Right ventricle myocardium superior (tissue), 1 donor: ENCODE measurements at regions not wholly inside any gene's neighbourhood (a gene's known extent, or its start where the extent isn't known, plus 50 kb on each side); places are given as distances from the start of the nearest gene placed in this dataset.
A peak's percentile ranks its signal among the peaks of the same experiment; 100 is the strongest.
"Not testable (repeated sequence)": the region's sequence is repeated elsewhere in the genome, so short reads cannot be mapped to it uniquely, and the experiment has no call there.

Source experiments
- ATAC-seq: fragments of 200-7000 bp; cut with Tn5 transposase; one replicate; pipeline ENCODE4 v1.9.1; 2020; ENCODE audit warnings: mild to moderate bottlenecking; ENCODE audit not compliant: poor library complexity
- DNase-seq: peaks from one replicate; pipeline ENCODE4 v3.0.0-alpha.2; 2020
- intact Hi-C: fragments of 100-400 bp; cut with DNase I; formaldehyde crosslinking; loops from one replicate; pipeline ENCODE4 v1.11.2; 2022
- donor health status: DM: no; HTN: yes; CAD: no; lungs with severe emphysema.

GRCh38 chr2:133624551-133624950 is 56.3 kb upstream of the NCKAP5 start:
- ATAC-seq (no peak), DNase-seq (no peak)
- intact Hi-C loops: no loop called here

DNA sequence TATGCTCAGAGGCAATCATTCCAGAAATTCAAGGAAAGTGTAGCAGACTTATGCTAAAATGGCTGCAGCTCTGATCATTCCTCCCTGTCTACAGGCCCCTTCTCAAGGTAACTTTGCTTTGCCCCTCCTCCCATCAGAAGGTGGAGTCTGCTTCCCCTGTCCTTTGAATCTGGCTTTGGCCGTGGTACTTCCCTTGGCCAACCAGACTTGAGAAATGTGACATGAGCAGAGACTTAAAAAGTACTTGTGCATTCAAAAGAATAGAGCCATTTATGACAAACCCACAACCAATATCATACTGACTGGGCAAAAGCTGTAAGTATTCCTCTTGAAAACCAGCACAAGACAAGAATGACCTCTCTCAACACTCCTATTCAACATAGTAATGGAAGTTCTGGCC is 59.5 kb upstream of the NCKAP5 start:
- intact Hi-C loops: no loop called here
- ATAC-seq: no peak
- no peak for DNase-seq

GRCh38 chr2:133633309-133633708 is 65.0 kb upstream of the NCKAP5 start:
- DNase-seq (no peak), ATAC-seq (no peak)
- intact Hi-C loops: no loop called here

- no peak for DNase-seq
- intact Hi-C loops: no loop called here
- ATAC-seq: peak; percentile 62
These were observed 65.7 kb upstream of the NCKAP5 start for GRCh38 chr2:133633881-133634409.

- ATAC-seq: no peak
- DNase-seq: no peak
- intact Hi-C loops: no loop called here
These were observed 66.9 kb upstream of the NCKAP5 start for GRCh38 chr2:133635131-133635530.

DNA sequence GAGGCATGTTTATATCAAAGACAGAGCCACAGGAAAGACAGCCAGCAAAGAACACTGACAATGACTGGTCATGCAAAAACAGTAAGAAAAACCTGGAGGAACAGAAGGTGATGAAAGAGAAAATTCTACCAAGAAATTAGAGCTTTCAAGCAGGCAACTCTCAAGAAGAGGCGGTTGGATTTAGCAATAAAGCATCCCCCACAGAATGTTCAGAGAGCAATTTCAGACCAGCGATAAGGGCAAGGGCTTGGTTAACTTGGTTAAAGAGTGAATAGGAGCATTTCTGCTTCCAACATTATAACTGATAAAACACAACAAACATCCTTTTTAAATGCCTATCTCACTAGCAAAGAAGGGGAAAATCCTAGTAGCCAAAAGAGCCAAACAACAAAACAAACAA is 68.0 kb upstream of the NCKAP5 start:
- DNase-seq: no peak
- ATAC-seq: no peak
- intact Hi-C loops: no loop called here

DNA sequence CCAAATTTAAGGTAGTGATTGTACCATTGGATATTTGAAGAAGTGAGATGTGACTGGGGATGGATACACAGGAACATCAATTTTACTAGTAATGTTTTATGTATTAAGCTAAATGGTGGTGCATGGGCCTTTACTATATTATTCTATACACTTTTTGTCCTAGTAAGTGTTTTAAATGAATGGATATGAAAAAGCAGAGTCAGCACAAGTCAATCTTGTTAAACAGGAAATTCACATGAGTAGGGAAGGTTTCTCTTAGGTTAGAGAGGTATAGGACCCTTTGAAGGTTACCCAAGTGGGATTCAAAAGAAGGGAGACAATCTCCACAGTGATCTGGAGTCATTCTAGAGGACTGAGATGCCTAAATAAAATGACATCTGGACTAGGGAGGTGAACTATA is 71.8 kb upstream of the NCKAP5 start:
- intact Hi-C loops: no loop called here
- ATAC-seq (no peak), DNase-seq (no peak)

DNA sequence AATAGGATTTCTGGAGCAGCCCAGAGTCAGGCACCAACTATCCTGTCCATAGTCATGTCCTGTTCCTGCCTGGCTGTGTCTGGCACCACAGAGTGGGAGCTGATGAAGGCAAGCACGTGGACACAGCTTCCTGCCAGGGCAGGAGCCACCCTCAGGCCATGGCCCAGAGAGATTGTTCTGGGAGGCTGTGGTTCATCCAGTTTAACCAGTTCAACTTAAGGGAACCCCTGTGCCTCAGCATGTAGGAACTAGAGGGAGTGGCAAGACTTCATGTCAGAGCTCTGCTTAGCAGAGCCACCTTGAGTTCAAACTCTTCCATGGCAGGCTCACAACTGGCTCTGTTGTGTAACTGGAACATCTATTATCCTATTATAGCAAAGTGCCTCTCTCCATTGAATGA is 73.2 kb upstream of the NCKAP5 start:
- peak; percentile 34 for ATAC-seq
- intact Hi-C loops: no loop called here
- DNase-seq: no peak

- intact Hi-C loops: no loop called here
- ATAC-seq (peak; percentile 10), DNase-seq (no peak)
These were observed 73.9 kb upstream of the NCKAP5 start for GRCh38 chr2:133641942-133642725.

DNA sequence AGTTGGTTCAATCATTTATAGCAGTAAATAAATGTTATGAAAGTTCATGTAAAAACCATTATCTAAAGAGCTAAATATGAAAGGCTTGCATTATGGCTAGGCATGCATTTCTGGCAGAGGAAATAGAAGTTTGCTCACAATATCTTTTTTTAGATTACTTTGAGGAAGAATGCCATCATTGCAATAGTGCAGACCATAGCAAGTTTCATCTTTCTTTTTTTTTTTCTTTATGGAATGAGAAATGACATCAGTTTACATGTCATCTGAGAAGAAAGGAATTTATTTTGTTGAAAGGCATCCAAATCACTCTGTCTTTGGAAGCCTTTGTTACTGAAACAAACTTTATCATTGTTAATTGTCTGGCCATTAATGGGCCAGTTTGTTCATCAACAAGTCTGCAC is 74.5 kb upstream of the NCKAP5 start:
- peak; percentile 27 for ATAC-seq
- intact Hi-C loops: no loop called here
- DNase-seq: no peak

DNA sequence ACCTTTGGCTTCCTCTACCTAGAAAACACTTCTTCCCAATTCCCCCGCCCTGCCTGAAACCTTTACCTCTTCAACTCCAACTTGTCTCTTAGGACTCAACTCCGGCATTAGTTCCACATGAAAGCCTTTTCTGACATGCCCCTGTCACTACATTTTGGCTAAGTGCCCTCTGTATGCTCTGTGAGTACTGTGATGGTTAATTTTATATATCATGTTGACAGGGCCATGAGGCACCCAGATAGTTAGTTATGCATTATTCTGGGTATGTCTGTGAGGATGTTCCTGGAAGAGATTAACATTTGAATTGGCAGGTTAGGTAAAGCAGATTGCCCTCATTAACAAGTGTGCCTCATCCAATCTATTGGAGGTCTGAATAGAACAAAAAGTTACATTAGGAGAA is 75.6 kb upstream of the NCKAP5 start:
- ATAC-seq: no peak
- intact Hi-C loops: no loop called here
- DNase-seq: no peak

- no peak for ATAC-seq
- intact Hi-C loops: no loop called here
These were observed 76.6 kb upstream of the NCKAP5 start for GRCh38 chr2:133644846-133645245.

DNA sequence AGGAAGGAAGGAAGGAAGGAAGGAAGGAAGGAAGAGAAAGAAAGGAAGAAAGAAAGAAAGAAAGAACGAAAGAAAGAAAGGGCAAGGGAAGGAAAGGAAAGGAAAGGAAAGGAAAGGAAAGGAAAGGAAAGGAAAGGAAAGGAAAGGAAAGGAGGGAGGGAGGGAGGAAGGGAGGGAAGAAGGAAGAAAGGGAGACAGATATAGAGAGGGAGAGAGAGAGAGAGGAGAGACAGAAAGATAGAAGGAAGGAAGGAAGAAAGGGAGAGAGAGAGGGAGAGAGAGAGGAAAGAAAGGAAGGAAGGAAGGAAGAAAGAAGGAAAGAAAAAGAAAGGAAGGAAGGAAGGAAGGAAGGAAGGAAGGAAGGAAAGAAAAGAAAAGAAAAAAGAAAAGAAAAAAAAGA is 79.1 kb upstream of the NCKAP5 start:
- DNase-seq, ATAC-seq, intact Hi-C loops: not testable (repeated sequence)

More at GRCh38 chr2:133644846-133645245, 76.6 kb upstream of the NCKAP5 start:
- no peak for DNase-seq

GRCh38 chr2:133651861-133652260 is 83.6 kb upstream of the NCKAP5 start:
- no peak for ATAC-seq
- intact Hi-C loops: no loop called here
- no peak for DNase-seq

DNA sequence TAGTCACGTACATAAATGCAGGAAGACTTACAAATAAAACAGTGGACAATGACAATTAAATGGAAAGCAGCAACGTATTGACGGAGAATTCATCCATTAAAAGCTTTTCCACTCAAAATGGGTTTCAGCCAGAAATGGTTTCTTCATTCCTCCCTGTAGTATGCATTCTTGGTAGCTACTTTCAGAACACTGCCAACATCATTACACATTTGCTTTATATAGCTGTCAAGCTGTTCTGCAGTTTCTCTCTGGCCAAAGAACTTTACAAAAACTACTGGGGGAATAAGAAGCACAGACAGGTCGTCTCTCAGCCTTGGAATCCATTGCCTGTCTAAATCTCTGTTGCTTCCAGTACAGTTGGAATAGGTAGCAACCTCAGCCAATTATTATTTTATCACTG is 84.1 kb upstream of the NCKAP5 start:
- ATAC-seq (peak; percentile 78), DNase-seq (no peak)
- intact Hi-C loops: no loop called here

- no peak for DNase-seq
- intact Hi-C loops: no loop called here
- ATAC-seq: no peak
These were observed 84.8 kb upstream of the NCKAP5 start for GRCh38 chr2:133653056-133653455.

DNA sequence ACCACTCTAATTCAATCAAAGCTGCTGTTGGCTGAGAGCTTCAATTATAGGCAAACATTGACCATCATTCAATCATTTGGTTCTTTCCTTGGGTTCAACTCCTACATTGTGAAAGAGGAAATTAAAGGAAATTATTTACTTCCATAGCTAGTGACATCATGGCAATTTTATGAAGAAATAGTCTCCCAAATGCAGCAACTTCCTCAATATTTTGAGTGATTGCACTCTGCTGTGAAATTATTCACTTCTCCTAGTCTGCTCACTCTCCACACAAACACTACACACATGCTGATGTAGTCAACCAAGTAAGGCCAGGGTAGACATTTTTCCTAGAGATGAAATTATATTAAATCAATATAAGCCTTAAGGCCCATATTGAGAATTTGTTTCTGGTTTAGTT is 86.7 kb upstream of the NCKAP5 start:
- intact Hi-C loops: no loop called here
- ATAC-seq: no peak
- no peak for DNase-seq

GRCh38 chr2:133655610-133656009 is 87.3 kb upstream of the NCKAP5 start:
- ATAC-seq (no peak), DNase-seq (no peak)
- intact Hi-C loops: no loop called here

GRCh38 chr2:133657591-133657990 is 89.3 kb upstream of the NCKAP5 start:
- intact Hi-C loops: no loop called here
- no peak for DNase-seq
- no peak for ATAC-seq

GRCh38 chr2:133658020-133658903 is 90.0 kb upstream of the NCKAP5 start:
- DNase-seq (no peak), ATAC-seq (no peak)
- intact Hi-C loops: no loop called here
